Breast epithelium (tissue), 4 donors: ENCODE measurements at regions not wholly inside any gene's neighbourhood (a gene's known extent, or its start where the extent isn't known, plus 50 kb on each side); places are given as distances from the start of the nearest gene placed in this dataset.

Experiments
- DNase-seq, 2 donors: peaks; one replicate each; pipeline ENCODE4 v3.0.0-alpha.2; 2019; ENCODE audit warnings: low spot score in 2 of 2
- H3K27ac ChIP-seq, 2 donors: fragments of 200-600 bp; sonication (generic) in 1 of 2; one replicate each; pipeline ENCODE4 v1.5.1; 2016 to 2019; ENCODE audit warnings: mild to moderate bottlenecking in 1 of 2
- H3K27me3 ChIP-seq, 2 donors: fragments of 200-600 bp; sonication (generic) in 1 of 2; one replicate each; pipeline versions ENCODE4 v1.5.1 to v1.6.0; 2017 to 2019; ENCODE audit warnings: control low read depth in 1 of 2, mild to moderate bottlenecking in 1 of 2
- H3K36me3 ChIP-seq: fragments of 200-600 bp; one replicate; pipeline ENCODE4 v1.5.1; 2019
- H3K4me1 ChIP-seq, 2 donors: fragments of 200-600 bp; sonication (generic); one replicate each; pipeline ENCODE4 v1.5.1; 2016 to 2019; ENCODE audit warnings: control low read depth in 1 of 2
- H3K4me3 ChIP-seq, 3 donors: fragments of 200-600 bp; sonication (generic); 1 replicate in 2 of 3; 2 replicates in 1 of 3; pipeline ENCODE4 v1.5.1; 2016 to 2019; ENCODE audit warnings: mild to moderate bottlenecking in 3 of 3, moderate library complexity in 2 of 3
- H3K9me3 ChIP-seq, 2 donors: fragments of 200-600 bp; sonication (generic) in 1 of 2; one replicate each; pipeline ENCODE4 v1.5.1; 2016 to 2019; ENCODE audit warnings: control low read depth in 1 of 2
- POLR2A ChIP-seq: fragments of 450-650 bp; IDR thresholded peaks from one replicate; pipeline ENCODE4 v1.6.1; 2016; ENCODE audit warnings: antibody characterized with exemption, mild to moderate bottlenecking, moderate library complexity
- POLR2AphosphoS5 ChIP-seq, 3 donors: sonication (generic); formaldehyde crosslinking; IDR thresholded peaks; one replicate each; pipeline ENCODE4 v1.6.1; 2017; ENCODE audit warnings: antibody characterized with exemption in 3 of 3
- intact Hi-C: fragments of 100-400 bp; cut with DNase I; formaldehyde crosslinking; loops from one replicate; pipeline ENCODE4 v1.15.1; 2023; ENCODE audit warnings: low total_unique reads
- TF ChIP-seq, protein P1 (sequence below), 3 donors: fragments of 450-650 bp; IDR thresholded peaks; one replicate each; pipeline ENCODE4 v1.5.1; 2016 to 2017; ENCODE audit warnings: antibody characterized with exemption in 3 of 3, mild to moderate bottlenecking in 3 of 3, moderate library complexity in 3 of 3

DNA sequence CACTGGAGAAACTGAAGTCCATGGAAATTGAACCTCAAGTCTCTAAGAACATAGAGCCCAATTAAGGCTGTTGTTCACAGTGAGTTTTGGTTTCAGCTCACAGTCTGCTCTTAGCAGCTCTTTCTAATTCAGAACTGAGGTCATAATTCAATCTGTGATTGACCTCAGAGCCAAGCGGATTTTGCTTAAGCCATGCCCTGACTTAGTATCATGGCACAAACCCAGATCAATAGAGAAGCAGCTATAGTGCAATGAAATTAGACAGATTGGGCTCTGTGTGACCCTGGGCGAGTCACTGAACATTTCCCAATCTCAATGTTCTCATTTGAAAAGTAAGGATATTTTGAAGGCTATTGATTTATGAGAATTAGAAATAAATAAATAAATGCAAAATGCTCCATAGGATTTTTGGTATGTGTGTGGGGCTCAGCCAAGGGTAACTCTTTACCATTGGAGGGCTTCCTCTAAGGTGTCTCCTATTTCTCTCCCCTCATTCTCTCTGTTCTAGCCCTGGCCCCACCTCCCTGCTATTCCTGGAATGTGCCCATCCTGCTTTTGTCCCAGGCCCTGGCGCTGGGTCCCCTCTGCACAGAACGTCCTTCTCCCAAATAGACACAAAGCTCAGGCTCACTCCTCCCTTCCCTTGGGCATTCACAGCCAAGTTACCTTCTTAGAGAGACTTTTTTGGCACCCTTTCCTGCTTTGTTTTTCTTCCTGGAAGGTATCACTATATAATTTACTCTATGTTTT, 239.6 kb downstream of the LPIN1 start:
- H3K4me3 ChIP-seq: no peak overlapping the region
- intact Hi-C loops: no loop called here
- no peak overlapping the region for H3K27ac ChIP-seq
- no peaks in the 10 kb centered on the region for H3K4me1 ChIP-seq
- no peaks in the 10 kb centered on the region for H3K27me3 ChIP-seq
- DNase-seq: no peak
- TF ChIP-seq POLR2A: no peak
- TF ChIP-seq POLR2AphosphoS5 (IDR thresholded peaks at IDR 0.05): no peak
- TF ChIP-seq, protein P1, sequence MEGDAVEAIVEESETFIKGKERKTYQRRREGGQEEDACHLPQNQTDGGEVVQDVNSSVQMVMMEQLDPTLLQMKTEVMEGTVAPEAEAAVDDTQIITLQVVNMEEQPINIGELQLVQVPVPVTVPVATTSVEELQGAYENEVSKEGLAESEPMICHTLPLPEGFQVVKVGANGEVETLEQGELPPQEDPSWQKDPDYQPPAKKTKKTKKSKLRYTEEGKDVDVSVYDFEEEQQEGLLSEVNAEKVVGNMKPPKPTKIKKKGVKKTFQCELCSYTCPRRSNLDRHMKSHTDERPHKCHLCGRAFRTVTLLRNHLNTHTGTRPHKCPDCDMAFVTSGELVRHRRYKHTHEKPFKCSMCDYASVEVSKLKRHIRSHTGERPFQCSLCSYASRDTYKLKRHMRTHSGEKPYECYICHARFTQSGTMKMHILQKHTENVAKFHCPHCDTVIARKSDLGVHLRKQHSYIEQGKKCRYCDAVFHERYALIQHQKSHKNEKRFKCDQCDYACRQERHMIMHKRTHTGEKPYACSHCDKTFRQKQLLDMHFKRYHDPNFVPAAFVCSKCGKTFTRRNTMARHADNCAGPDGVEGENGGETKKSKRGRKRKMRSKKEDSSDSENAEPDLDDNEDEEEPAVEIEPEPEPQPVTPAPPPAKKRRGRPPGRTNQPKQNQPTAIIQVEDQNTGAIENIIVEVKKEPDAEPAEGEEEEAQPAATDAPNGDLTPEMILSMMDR (IDR thresholded peaks at IDR 0.05): no peak
- no peaks in the 10 kb centered on the region for H3K36me3 ChIP-seq
- no peaks in the 10 kb centered on the region for H3K9me3 ChIP-seq

DNA sequence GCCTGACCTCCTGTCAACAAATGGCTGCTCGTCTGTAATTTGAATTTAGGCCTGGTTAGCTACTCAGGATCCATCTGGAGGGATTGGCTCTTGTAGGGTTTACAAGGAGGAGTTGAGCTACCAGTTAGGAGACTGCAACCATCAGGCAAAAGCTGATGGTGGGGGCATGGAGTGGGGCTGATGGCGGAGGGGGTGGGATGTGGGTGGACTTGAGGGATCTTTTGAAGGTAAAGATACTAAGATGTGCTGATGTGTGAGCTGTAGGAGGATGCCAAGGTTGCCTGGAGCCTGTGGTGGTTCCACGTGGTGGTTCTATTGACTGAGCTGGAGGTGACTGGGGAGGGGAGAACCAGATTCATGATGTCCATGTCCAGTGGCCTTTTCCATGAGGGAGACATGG, 240.7 kb downstream of the LPIN1 start:
- Histone ChIP-seq H3K27ac (no peak overlapping the region), H3K9me3 (no peaks in the 10 kb centered on the region), H3K36me3 (no peaks in the 10 kb centered on the region), H3K4me1 (no peaks in the 10 kb centered on the region), H3K4me3 (no peak overlapping the region), H3K27me3 (no peaks in the 10 kb centered on the region)
- no peak for DNase-seq
- intact Hi-C loops: no loop called here
- TF ChIP-seq POLR2A (no peak), POLR2AphosphoS5 (IDR thresholded peaks at IDR 0.05) (no peak)
- TF ChIP-seq, protein P1 (IDR thresholded peaks at IDR 0.05): no peak

GRCh38 chr2:11988691-11989353, 242.4 kb downstream of the LPIN1 start:
- H3K27me3 ChIP-seq: no peaks in the 10 kb centered on the region
- intact Hi-C loops: no loop called here
- no peaks in the 10 kb centered on the region for H3K9me3 ChIP-seq
- peak overlapping the region in 1 of 3 donors; percentile 6 for H3K4me3 ChIP-seq
- no peaks in the 10 kb centered on the region for H3K4me1 ChIP-seq
- TF ChIP-seq, protein P1 (IDR thresholded peaks at IDR 0.05): no peak
- TF ChIP-seq POLR2A (no peak), POLR2AphosphoS5 (IDR thresholded peaks at IDR 0.05) (no peak)
- no peak overlapping the region for H3K27ac ChIP-seq
- DNase-seq: no peak
- no peaks in the 10 kb centered on the region for H3K36me3 ChIP-seq

DNA sequence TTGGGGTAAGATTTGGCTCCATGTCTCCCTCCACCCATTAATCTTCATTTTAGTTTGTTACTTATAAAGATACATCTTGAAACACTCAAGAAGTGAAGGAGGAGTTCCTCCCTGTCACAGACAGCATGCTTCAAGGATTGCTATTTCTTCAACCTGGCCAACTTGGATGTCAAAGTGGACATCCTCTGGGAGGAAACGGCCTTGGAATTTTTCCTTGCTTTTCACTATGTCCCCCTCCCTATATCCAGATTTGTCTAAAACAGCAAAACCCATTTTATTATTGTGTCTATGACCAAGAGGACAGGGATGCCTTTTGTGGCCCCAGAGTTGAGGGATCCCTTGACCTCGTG, 242.9 kb downstream of the LPIN1 start:
- peak overlapping the region in 1 of 3 donors; percentile 6 for H3K4me3 ChIP-seq
- TF ChIP-seq POLR2A (no peak), POLR2AphosphoS5 (IDR thresholded peaks at IDR 0.05) (no peak)
- TF ChIP-seq, protein P1 (IDR thresholded peaks at IDR 0.05): no peak
- no peaks in the 10 kb centered on the region for H3K27me3 ChIP-seq
- H3K36me3 ChIP-seq: no peaks in the 10 kb centered on the region
- DNase-seq: no peak
- H3K9me3 ChIP-seq: no peaks in the 10 kb centered on the region
- intact Hi-C loops: no loop called here
- no peak overlapping the region for H3K27ac ChIP-seq
- H3K4me1 ChIP-seq: no peaks in the 10 kb centered on the region

- no peak for TF ChIP-seq POLR2A
- TF ChIP-seq, protein P1 (IDR thresholded peaks at IDR 0.05): no peak
- TF ChIP-seq POLR2AphosphoS5 (IDR thresholded peaks at IDR 0.05): no peak
- no peaks in the 10 kb centered on the region for H3K27me3 ChIP-seq
- no peak for DNase-seq
- no peak overlapping the region for H3K27ac ChIP-seq
- intact Hi-C loops: no loop called here
- no peaks in the 10 kb centered on the region for H3K9me3 ChIP-seq
- H3K4me3 ChIP-seq: no peak overlapping the region
- no peaks in the 10 kb centered on the region for H3K4me1 ChIP-seq
- H3K36me3 ChIP-seq: no peaks in the 10 kb centered on the region
Observed at GRCh38 chr2:11990576-11990975, 244.1 kb downstream of the LPIN1 start.
